GM23338 (cell line): ENCODE measurements at regions not wholly inside any gene's neighbourhood (a gene's known extent, or its start where the extent isn't known, plus 50 kb on each side); places are given as distances from the start of the nearest gene placed in this dataset.

Experiments used
- ATAC-seq: fragments of 200-7000 bp; cut with Tn5 transposase; 3 replicates; pipeline ENCODE4 v1.9.1; 2020
- DNase-seq: peaks from one replicate; pipeline ENCODE4 v3.0.0-alpha.2; 2015; ENCODE audit warnings: low spot score
- H2AFZ ChIP-seq: fragments of 200-600 bp; sonication (generic); 2 replicates; pipeline ENCODE4 v1.8.0; 2016; ENCODE audit warnings: antibody characterized with exemption, mild to moderate bottlenecking, moderate library complexity
- H3F3A ChIP-seq: fragments of 200-600 bp; sonication (generic); replicated peaks from 2 replicates; pipeline ENCODE4 v1.8.0; 2017; ENCODE audit warnings: antibody characterized with exemption, mixed run types, low read depth
- H3K27ac ChIP-seq: fragments of 200-600 bp; sonication (generic); 2 replicates; pipeline ENCODE4 v1.6.1; 2016; ENCODE audit warnings: low read depth
- H3K27me3 ChIP-seq: fragments of 200-600 bp; sonication (generic); 2 replicates; pipeline ENCODE4 v1.8.0; 2016; ENCODE audit warnings: mild to moderate bottlenecking, mixed run types, moderate library complexity; ENCODE audit not compliant: insufficient read depth
- H3K36me3 ChIP-seq: fragments of 200-600 bp; sonication (generic); 2 replicates; pipeline ENCODE4 v1.8.0; 2016; ENCODE audit warnings: mild to moderate bottlenecking; ENCODE audit not compliant: insufficient read depth
- H3K4me1 ChIP-seq: fragments of 200-600 bp; sonication (generic); 2 replicates; pipeline ENCODE4 v1.8.0; 2016; ENCODE audit warnings: mild to moderate bottlenecking, moderate library complexity; ENCODE audit not compliant: insufficient read depth
- H3K4me2 ChIP-seq: fragments of 200-600 bp; sonication (generic); 2 replicates; pipeline ENCODE4 v1.7.1; 2017; ENCODE audit warnings: mixed run types
- H3K4me3 ChIP-seq: fragments of 200-600 bp; sonication (generic); 2 replicates; pipeline ENCODE4 v1.6.1; 2016; ENCODE audit warnings: mixed run types
- H3K79me2 ChIP-seq: fragments of 200-600 bp; sonication (generic); replicated peaks from 2 replicates; pipeline ENCODE4 v1.8.0; 2017; ENCODE audit warnings: mild to moderate bottlenecking; ENCODE audit not compliant: insufficient read depth
- H3K9me2 ChIP-seq: fragments of 200-600 bp; sonication (generic); 2 replicates; pipeline ENCODE4 v1.8.0; 2017; ENCODE audit not compliant: insufficient read depth
- H4K20me1 ChIP-seq: fragments of 200-600 bp; sonication (generic); replicated peaks from 2 replicates; pipeline ENCODE4 v1.8.0; 2017; ENCODE audit warnings: mild to moderate bottlenecking; ENCODE audit not compliant: insufficient read depth
- H3K27ac Mint-ChIP-seq: 2 replicates; pipeline ENCODE4 v1.8.0; 2020; ENCODE audit warnings: inconsistent platforms, mild to moderate bottlenecking, moderate library complexity, mixed read lengths
- H3K27me3 Mint-ChIP-seq: 3 replicates; pipeline ENCODE4 v1.8.0; 2022; ENCODE audit warnings: low read depth, mild to moderate bottlenecking, moderate library complexity, mixed read lengths, inconsistent platforms; ENCODE audit not compliant: insufficient read depth, poor library complexity
- H3K36me3 Mint-ChIP-seq: 3 replicates; pipeline ENCODE4 v1.8.0; 2021; ENCODE audit warnings: low read depth, mild to moderate bottlenecking, inconsistent platforms, moderate library complexity, mixed read lengths
- H3K4me1 Mint-ChIP-seq: 3 replicates; pipeline ENCODE4 v1.8.0; 2020; ENCODE audit warnings: mild to moderate bottlenecking, inconsistent platforms, mixed read lengths
- H3K4me3 Mint-ChIP-seq: 3 replicates; pipeline ENCODE4 v1.8.0; 2021; ENCODE audit warnings: moderate library complexity, mild to moderate bottlenecking, inconsistent platforms, mixed read lengths
- H3K9me3 Mint-ChIP-seq: 3 replicates; pipeline ENCODE4 v1.8.0; 2020; ENCODE audit warnings: moderate library complexity, mild to moderate bottlenecking, inconsistent platforms, mixed read lengths
- CREB1 ChIP-seq: fragments of 250-450 bp; sonication (Bioruptor Pico); IDR thresholded peaks from 2 replicates; pipeline ENCODE4 v1.5.0; 2020; ENCODE audit warnings: low read depth, mild to moderate bottlenecking, moderate library complexity
- CTCF ChIP-seq, 2 experiments: fragments of 200-600 bp in 1 of 2; sonication (generic) in 1 of 2; conservative IDR thresholded peaks; 2 replicates each; pipeline versions ENCODE4 v1.5.1 to v1.6.1; 2016 to 2017; ENCODE audit warnings: antibody characterized with exemption in 2 of 2, low read depth in 2 of 2, mild to moderate bottlenecking in 2 of 2, moderate library complexity in 1 of 2
- EZH2 ChIP-seq: fragments of 200-600 bp; sonication (generic); IDR thresholded peaks from one replicate; pipeline ENCODE4 v1.8.0; 2017; ENCODE audit warnings: antibody characterized with exemption, mild to moderate bottlenecking, low read depth; ENCODE audit not compliant: unreplicated experiment
- EZH2phosphoT487 ChIP-seq: fragments of 200-600 bp; sonication (generic); IDR thresholded peaks from one replicate; pipeline ENCODE4 v1.8.1; 2018; ENCODE audit warnings: antibody characterized with exemption; ENCODE audit not compliant: unreplicated experiment
- JUNB ChIP-seq: IDR thresholded peaks from one replicate; pipeline ENCODE4 v1.6.1; 2016; ENCODE audit warnings: antibody characterized with exemption; ENCODE audit not compliant: unreplicated experiment
- POLR2AphosphoS5 ChIP-seq: IDR thresholded peaks from 2 replicates; pipeline ENCODE4 v1.6.1; 2016; ENCODE audit warnings: antibody characterized with exemption, low read depth
- REST ChIP-seq: IDR thresholded peaks from one replicate; pipeline ENCODE4 v1.6.1; 2018; ENCODE audit warnings: antibody characterized with exemption; ENCODE audit not compliant: unreplicated experiment
- ZNF114 ChIP-seq: fragments of 250-450 bp; sonication (Bioruptor Pico); IDR thresholded peaks from 2 replicates; pipeline ENCODE4 v1.5.0; 2020; ENCODE audit warnings: mild to moderate bottlenecking, moderate library complexity
- ZNF331 ChIP-seq: fragments of 250-450 bp; sonication (Bioruptor Pico); IDR thresholded peaks from 2 replicates; pipeline ENCODE4 v1.5.0; 2020; ENCODE audit warnings: low read depth, mild to moderate bottlenecking, moderate library complexity
- ZNF462 ChIP-seq: fragments of 250-450 bp; sonication (Bioruptor Pico); IDR thresholded peaks from 2 replicates; pipeline ENCODE4 v1.5.0; 2020; ENCODE audit warnings: mild to moderate bottlenecking, moderate library complexity

GRCh38 chr4:129978315-129978714 lies 882.4 kb downstream of the C4orf33 start:
- Mint-ChIP-seq H3K9me3 (no peaks in the 10 kb centered on the region), H3K36me3 (no peaks in the 10 kb centered on the region), H3K4me3 (no peak overlapping the region), H3K27me3 (no peaks in the 10 kb centered on the region), H3K4me1 (peaks cover 1% of the 10 kb centered on the region; the same call in 2 of the 3 replicates), H3K27ac (no peak overlapping the region)
- no peaks in the 10 kb centered on the region for H4K20me1 ChIP-seq
- DNase-seq (no peak), ATAC-seq (no peak)
- H3K27ac ChIP-seq = no peak overlapping the region
- no peak overlapping the region; the same call in 1 of the 2 replicates for H2AFZ ChIP-seq
- TF ChIP-seq POLR2AphosphoS5 (no peak), CREB1 (no peak), EZH2phosphoT487 (no peak), EZH2 (no peak), CTCF (conservative IDR thresholded peaks at IDR 0.05; ENCODE audit: low read depth in 2 of 2) (no peak), ZNF114 (CRISPR knock-in tag) (no peak)
- no peaks in the 10 kb centered on the region for H3K27me3 ChIP-seq
- H3K36me3 ChIP-seq = no peaks in the 10 kb centered on the region
- no peak overlapping the region for H3K4me2 ChIP-seq
- no peaks in the 10 kb centered on the region for H3F3A ChIP-seq
- H3K79me2 ChIP-seq = no peaks in the 10 kb centered on the region
- no peaks in the 10 kb centered on the region for H3K9me2 ChIP-seq
- H3K4me3 ChIP-seq = no peak overlapping the region
- peaks cover under 1% of the 10 kb centered on the region; the same call in 1 of the 2 replicates for H3K4me1 ChIP-seq

GRCh38 chr4:129988957-129989356 lies 893.0 kb downstream of the C4orf33 start:
- Mint-ChIP-seq H3K36me3 (no peaks in the 10 kb centered on the region; the same call in 2 of the 3 replicates), H3K4me3 (no peak overlapping the region), H3K27ac (no peak overlapping the region), H3K4me1 (peaks cover 19% of the 10 kb centered on the region), H3K9me3 (no peaks in the 10 kb centered on the region), H3K27me3 (no peaks in the 10 kb centered on the region)
- Histone ChIP-seq H3K79me2 (no peaks in the 10 kb centered on the region), H3K9me2 (no peaks in the 10 kb centered on the region), H3K27ac (no peak overlapping the region), H3K36me3 (no peaks in the 10 kb centered on the region), H3F3A (no peaks in the 10 kb centered on the region), H3K27me3 (no peaks in the 10 kb centered on the region), H3K4me2 (no peak overlapping the region), H2AFZ (no peak overlapping the region), H3K4me1 (peaks cover 10% of the 10 kb centered on the region; the same call in 1 of the 2 replicates), H4K20me1 (no peaks in the 10 kb centered on the region), H3K4me3 (no peak overlapping the region)
- no peak for ATAC-seq
- DNase-seq = no peak
- TF ChIP-seq CREB1 = no peak
- TF ChIP-seq ZNF331 = no peak
- no peak for TF ChIP-seq EZH2
- no peak for TF ChIP-seq ZNF462 (CRISPR knock-in tag)
- TF ChIP-seq REST = no peak
- TF ChIP-seq ZNF114 (CRISPR knock-in tag) = no peak
- no peak for TF ChIP-seq JUNB
- no peak for TF ChIP-seq EZH2phosphoT487
